NCI-H2107 treated with DMSO at 0.1 percent for 48 hours (cell line): ENCODE measurements at regions not wholly inside any gene's neighbourhood (a gene's known extent, or its start where the extent isn't known, plus 50 kb on each side); places are given as distances from the start of the nearest gene placed in this dataset.

Source experiments
- DNase-seq: peaks from one replicate; lab custom pipeline; 2025; ENCODE audit not compliant: unreplicated experiment; lab: John Stamatoyannopoulos, UW

- peak; percentile 75 for DNase-seq
Measured at GRCh38 chr7:4610768-4611467, 71.2 kb upstream of the FOXK1 start.

- no peak for DNase-seq
Measured at GRCh38 chr7:4612237-4612636, 69.9 kb upstream of the FOXK1 start.

- no peak for DNase-seq
Measured at GRCh38 chr7:4612939-4613841, 68.9 kb upstream of the FOXK1 start.

GRCh38 chr7:4613846-4614548 lies 68.1 kb upstream of the FOXK1 start:
- DNase-seq: peak; percentile 3

- DNase-seq: no peak
Measured at GRCh38 chr7:4616116-4616515, 66.0 kb upstream of the FOXK1 start.

- DNase-seq: no peak
Measured at GRCh38 chr7:4621396-4621795, 60.7 kb upstream of the FOXK1 start.

GRCh38 chr7:4626318-4626845 lies 55.7 kb upstream of the FOXK1 start:
- DNase-seq: no peak

- DNase-seq: no peak
Measured at GRCh38 chr7:4629287-4629895, 52.7 kb upstream of the FOXK1 start.

GRCh38 chr7:4631380-4632179 lies 50.5 kb upstream of the FOXK1 start:
- peak; percentile 86 for DNase-seq
